ENCODE measurements at regions not wholly inside any gene's neighbourhood (a gene's known extent, or its start where the extent isn't known, plus 50 kb on each side); places are given as distances from the start of the nearest gene placed in this dataset.
"Not testable (repeated sequence)": the region's sequence is repeated elsewhere in the genome, so short reads cannot be mapped to it uniquely, and the experiment has no call there.

GRCh38 chr16:29355339-29356059, 51.0 kb downstream of the NPIPB11 start:
- not testable (repeated sequence) for DNase-seq (ENCODE audit: low read depth)

GRCh38 chr16:29354449-29354848, 52.1 kb downstream of the NPIPB11 start:
- not testable (repeated sequence) for DNase-seq (ENCODE audit: low read depth)

GRCh38 chr16:29352617-29352999, 53.9 kb downstream of the NPIPB11 start:
- not testable (repeated sequence) for DNase-seq (ENCODE audit: low read depth)

GRCh38 chr16:29351970-29352616, 54.4 kb downstream of the NPIPB11 start:
- DNase-seq (ENCODE audit: low read depth) = not testable (repeated sequence)

GRCh38 chr16:29351271-29351969, 55.1 kb downstream of the NPIPB11 start:
- DNase-seq (ENCODE audit: low read depth) = not testable (repeated sequence)

- DNase-seq (ENCODE audit: low read depth) = peak; percentile 72
Measured at GRCh38 chr16:29349966-29350365, 56.5 kb downstream of the NPIPB11 start.

GRCh38 chr16:29348748-29349147, 57.8 kb downstream of the NPIPB11 start:
- DNase-seq (ENCODE audit: low read depth) = not testable (repeated sequence)

GRCh38 chr16:29348123-29348690, 58.3 kb downstream of the NPIPB11 start:
- not testable (repeated sequence) for DNase-seq (ENCODE audit: low read depth)

- not testable (repeated sequence) for DNase-seq (ENCODE audit: low read depth)
Measured at GRCh38 chr16:29346796-29347580, 59.5 kb downstream of the NPIPB11 start.

GRCh38 chr16:29346203-29346602, 60.3 kb downstream of the NPIPB11 start:
- DNase-seq (ENCODE audit: low read depth) = not testable (repeated sequence)

GRCh38 chr16:29342937-29343336, 63.6 kb downstream of the NPIPB11 start:
- DNase-seq (ENCODE audit: low read depth) = not testable (repeated sequence)

- peak; percentile 22 for DNase-seq (ENCODE audit: low read depth)
Measured at GRCh38 chr16:29340779-29341438, 65.6 kb downstream of the NPIPB11 start.

GRCh38 chr16:29340235-29340634, 66.3 kb downstream of the NPIPB11 start:
- DNase-seq (ENCODE audit: low read depth) = not testable (repeated sequence)

GRCh38 chr16:29338821-29339700, 67.5 kb downstream of the NPIPB11 start:
- not testable (repeated sequence) for DNase-seq (ENCODE audit: low read depth)

- not testable (repeated sequence) for DNase-seq (ENCODE audit: low read depth)
Measured at GRCh38 chr16:29337385-29337901, 69.1 kb downstream of the NPIPB11 start.

GRCh38 chr16:29335549-29335846, 71.0 kb downstream of the NPIPB11 start:
- DNase-seq (ENCODE audit: low read depth) = not testable (repeated sequence)

GRCh38 chr16:29334776-29335548, 71.5 kb downstream of the NPIPB11 start:
- not testable (repeated sequence) for DNase-seq (ENCODE audit: low read depth)

GRCh38 chr16:29333492-29334097, 72.9 kb downstream of the NPIPB11 start:
- not testable (repeated sequence) for DNase-seq (ENCODE audit: low read depth)

GRCh38 chr16:29330623-29331022, 75.9 kb downstream of the NPIPB11 start:
- DNase-seq (ENCODE audit: low read depth) = not testable (repeated sequence)

All from ELR (cell line).